ENCODE measurements at regions not wholly inside any gene's neighbourhood (a gene's known extent, or its start where the extent isn't known, plus 50 kb on each side); places are given as distances from the start of the nearest gene placed in this dataset.

DNA sequence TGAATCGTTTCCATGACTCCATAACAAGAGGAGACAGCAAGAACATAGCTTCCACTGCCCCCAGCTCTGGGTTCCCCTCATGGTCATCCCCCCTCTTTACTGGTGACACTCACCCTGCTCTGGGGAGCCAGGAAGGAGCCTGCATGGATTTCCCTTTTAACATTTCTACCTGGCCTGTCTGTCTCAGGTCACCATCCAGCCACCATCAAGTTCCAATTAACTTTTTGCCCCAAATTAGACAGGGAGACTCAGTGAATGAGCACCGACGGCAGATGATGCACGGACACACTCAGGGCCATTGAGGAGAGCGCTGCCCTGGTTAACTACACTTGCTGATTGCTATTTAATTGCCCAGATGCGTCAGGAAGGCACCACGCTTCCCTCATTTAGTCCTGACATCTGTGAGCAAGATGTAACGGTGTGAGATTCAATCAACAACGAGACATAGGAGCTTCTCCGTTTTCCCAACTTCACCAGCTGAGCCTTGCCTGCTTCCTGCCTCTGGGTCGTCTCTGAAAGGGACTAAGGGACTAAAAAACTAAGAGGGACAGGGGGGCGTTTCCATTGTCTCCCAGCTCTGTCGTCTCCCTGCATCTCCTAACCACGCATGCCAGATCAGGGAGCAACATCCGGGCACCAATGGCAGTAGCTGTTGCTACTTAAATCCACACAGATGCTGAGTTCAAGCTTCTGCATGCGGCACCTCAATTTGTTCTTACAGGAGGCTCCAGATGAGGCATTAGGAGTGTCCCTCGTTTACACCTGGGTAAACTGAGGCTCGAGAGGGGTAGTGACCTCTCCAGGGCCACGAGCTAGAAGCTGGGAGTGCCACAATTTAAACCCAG, 426.7 kb downstream of the NPHP4 start:
- no peak overlapping the region for H3K27ac Mint-ChIP-seq
- H3K9me3 Mint-ChIP-seq = peaks cover 11% of the 10 kb centered on the region
- no peaks in the 10 kb centered on the region for H3K4me1 Mint-ChIP-seq
- POLR2A ChIA-PET = no interaction called here
- no peak for ATAC-seq (ENCODE audit: low read depth)
- intact Hi-C loops (cut with micrococcal nuclease) = no loop called here
- DNase-seq = no peak
- CTCF ChIA-PET = no interaction called here
- H3K4me3 Mint-ChIP-seq = no peak overlapping the region
- H3K27me3 Mint-ChIP-seq = no peaks in the 10 kb centered on the region
- TF ChIP-seq, protein P1, sequence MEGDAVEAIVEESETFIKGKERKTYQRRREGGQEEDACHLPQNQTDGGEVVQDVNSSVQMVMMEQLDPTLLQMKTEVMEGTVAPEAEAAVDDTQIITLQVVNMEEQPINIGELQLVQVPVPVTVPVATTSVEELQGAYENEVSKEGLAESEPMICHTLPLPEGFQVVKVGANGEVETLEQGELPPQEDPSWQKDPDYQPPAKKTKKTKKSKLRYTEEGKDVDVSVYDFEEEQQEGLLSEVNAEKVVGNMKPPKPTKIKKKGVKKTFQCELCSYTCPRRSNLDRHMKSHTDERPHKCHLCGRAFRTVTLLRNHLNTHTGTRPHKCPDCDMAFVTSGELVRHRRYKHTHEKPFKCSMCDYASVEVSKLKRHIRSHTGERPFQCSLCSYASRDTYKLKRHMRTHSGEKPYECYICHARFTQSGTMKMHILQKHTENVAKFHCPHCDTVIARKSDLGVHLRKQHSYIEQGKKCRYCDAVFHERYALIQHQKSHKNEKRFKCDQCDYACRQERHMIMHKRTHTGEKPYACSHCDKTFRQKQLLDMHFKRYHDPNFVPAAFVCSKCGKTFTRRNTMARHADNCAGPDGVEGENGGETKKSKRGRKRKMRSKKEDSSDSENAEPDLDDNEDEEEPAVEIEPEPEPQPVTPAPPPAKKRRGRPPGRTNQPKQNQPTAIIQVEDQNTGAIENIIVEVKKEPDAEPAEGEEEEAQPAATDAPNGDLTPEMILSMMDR (IDR thresholded peaks at IDR 0.05) = no peak
- no peaks in the 10 kb centered on the region for H3K36me3 Mint-ChIP-seq (ENCODE audit: low read depth)

DNA sequence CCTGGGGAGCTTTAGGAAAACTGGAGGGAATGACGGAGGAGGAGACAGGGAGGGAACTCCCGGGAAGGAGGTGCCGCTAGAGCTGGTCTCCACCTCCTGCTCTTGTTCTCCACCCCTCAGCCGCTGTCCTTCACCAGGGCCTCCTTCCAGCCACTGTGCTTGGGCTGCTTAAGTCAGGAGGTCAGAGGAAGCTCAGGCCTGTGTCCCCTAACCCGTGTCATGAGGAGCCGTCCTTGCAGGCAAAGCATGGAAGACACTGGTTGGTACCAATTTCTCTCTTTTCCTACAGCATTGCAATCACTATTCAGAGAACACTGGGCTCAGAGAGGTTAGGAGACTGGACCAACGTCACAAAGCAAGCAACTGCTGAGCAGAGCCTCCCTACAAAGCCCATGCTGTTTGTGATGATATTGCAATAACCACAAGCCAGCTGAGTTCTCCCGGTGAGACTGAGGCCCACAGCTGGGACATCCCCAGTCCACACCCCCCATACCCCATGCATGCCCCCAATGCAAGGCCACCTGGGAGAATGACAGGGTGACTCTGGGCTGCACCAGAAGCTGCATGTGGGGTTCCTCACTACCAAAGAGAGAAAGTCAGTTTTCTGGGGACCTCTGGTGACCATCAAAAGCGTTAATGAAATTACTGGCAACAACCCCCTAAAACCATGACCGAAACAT, 427.5 kb downstream of the NPHP4 start:
- H3K9me3 Mint-ChIP-seq = peaks cover 9% of the 10 kb centered on the region
- CTCF ChIA-PET = no interaction called here
- DNase-seq (no peak), ATAC-seq (ENCODE audit: low read depth) (no peak)
- intact Hi-C loops (cut with micrococcal nuclease) = no loop called here
- POLR2A ChIA-PET = no interaction called here
- TF ChIP-seq, protein P1 (IDR thresholded peaks at IDR 0.05) = no peak
- no peak overlapping the region for H3K4me3 Mint-ChIP-seq
- no peaks in the 10 kb centered on the region for H3K27me3 Mint-ChIP-seq
- no peaks in the 10 kb centered on the region for H3K4me1 Mint-ChIP-seq
- H3K27ac Mint-ChIP-seq = no peak overlapping the region
- H3K36me3 Mint-ChIP-seq (ENCODE audit: low read depth) = no peaks in the 10 kb centered on the region

DNA sequence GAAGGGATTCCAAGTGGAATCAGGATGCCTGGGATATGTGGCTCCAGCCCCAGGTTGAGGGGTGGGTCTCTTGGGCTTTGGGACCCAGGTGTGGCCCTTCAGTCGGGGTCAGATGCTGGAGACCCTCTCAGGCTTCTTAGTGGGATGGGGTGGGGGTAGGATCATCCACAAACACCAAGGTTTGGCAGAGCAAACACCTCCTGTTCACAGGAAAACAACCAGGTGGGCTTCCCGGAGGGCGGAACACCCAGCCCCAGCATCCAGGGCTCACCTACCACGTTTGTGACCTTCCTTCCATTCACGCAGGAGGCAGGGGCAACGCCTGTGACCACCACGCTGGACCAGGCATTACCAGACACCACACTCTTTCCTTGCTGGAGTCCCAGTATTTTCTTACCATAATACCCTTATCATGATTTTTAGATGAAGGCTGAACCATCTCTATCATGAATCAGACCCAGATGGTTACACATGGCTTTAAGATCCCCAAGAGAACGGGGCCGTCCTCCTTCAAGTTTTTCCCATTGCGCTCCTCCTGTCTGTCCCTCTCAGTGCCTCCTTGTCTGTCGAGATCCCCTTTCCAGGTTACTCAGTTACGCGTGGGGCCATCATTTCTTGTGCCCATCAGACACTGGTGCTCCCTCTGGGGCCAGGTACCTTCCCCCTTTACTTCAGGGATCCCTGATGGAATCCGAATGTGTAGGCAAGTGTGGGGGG, 428.2 kb downstream of the NPHP4 start:
- no peak overlapping the region for H3K27ac Mint-ChIP-seq
- DNase-seq (no peak), ATAC-seq (ENCODE audit: low read depth) (no peak)
- H3K4me1 Mint-ChIP-seq = no peaks in the 10 kb centered on the region
- TF ChIP-seq, protein P1 (IDR thresholded peaks at IDR 0.05) = no peak
- ChIA-PET CTCF (no interaction called here), POLR2A (no interaction called here)
- H3K27me3 Mint-ChIP-seq = no peaks in the 10 kb centered on the region
- peaks cover 6% of the 10 kb centered on the region for H3K9me3 Mint-ChIP-seq
- intact Hi-C loops (cut with micrococcal nuclease) = no loop called here
- no peaks in the 10 kb centered on the region for H3K36me3 Mint-ChIP-seq (ENCODE audit: low read depth)
- no peak overlapping the region for H3K4me3 Mint-ChIP-seq

DNA sequence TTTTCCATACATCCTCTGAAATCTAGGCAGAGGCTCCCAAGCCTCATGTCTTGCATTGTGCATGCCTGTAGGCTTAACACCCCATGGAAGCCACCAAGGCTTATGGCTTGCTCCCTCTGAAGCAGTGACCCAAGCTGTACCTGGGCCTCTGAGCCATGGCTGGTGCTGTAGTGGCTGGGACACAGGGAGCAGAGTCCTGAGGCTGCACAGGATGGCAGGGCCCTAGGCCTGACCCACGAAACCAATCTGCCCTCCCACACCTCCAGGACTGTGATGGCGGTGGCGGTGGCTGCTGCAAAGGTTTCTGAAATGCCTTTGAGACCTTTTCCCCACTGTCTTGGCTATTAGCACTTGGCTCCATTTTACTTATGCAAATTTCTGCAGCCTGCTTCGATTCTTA, 429.5 kb downstream of the NPHP4 start:
- no peak overlapping the region for H3K4me3 Mint-ChIP-seq
- H3K36me3 Mint-ChIP-seq (ENCODE audit: low read depth) = no peaks in the 10 kb centered on the region
- intact Hi-C loops (cut with micrococcal nuclease) = no loop called here
- H3K27me3 Mint-ChIP-seq = no peaks in the 10 kb centered on the region
- peaks cover 7% of the 10 kb centered on the region for H3K9me3 Mint-ChIP-seq
- ATAC-seq (ENCODE audit: low read depth) = no peak
- CTCF ChIA-PET = no interaction called here
- TF ChIP-seq, protein P1 (IDR thresholded peaks at IDR 0.05) = no peak
- no peak overlapping the region for H3K27ac Mint-ChIP-seq
- no peak for DNase-seq
- no peaks in the 10 kb centered on the region for H3K4me1 Mint-ChIP-seq
- POLR2A ChIA-PET = no interaction called here

DNA sequence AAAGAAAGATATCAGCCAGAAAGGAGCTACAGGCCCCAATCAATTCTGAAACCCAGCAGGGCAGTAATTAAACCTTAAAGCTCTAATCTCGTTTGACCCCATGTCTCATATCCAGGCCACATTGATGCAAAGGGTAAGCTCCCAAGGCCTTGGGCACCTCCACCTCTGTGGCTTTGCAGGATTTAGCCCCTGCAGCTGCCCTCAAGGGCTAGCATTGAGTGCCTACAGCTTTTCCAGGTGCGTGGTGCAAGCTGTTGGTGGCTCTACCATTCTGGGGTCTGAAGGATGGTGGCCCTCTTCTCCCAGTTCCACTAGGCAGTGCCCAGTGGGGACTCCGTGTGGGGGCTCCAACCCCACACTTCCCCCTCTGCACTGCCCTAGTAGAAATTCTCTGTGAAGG, 429.9 kb downstream of the NPHP4 start:
- DNase-seq = no peak
- Mint-ChIP-seq H3K4me1 (no peaks in the 10 kb centered on the region), H3K27ac (no peak overlapping the region), H3K4me3 (no peak overlapping the region), H3K27me3 (no peaks in the 10 kb centered on the region), H3K9me3 (peaks cover 7% of the 10 kb centered on the region), H3K36me3 (ENCODE audit: low read depth) (no peaks in the 10 kb centered on the region)
- intact Hi-C loops (cut with micrococcal nuclease) = no loop called here
- ATAC-seq (ENCODE audit: low read depth) = no peak
- CTCF ChIA-PET = no interaction called here
- TF ChIP-seq, protein P1 (IDR thresholded peaks at IDR 0.05) = no peak
- POLR2A ChIA-PET = no interaction called here

Data from activated B cell treated with CpG ODN at 0.5 μM for 24 hours (primary cell).